Activated CD4-positive, alpha-beta T cell treated with anti-CD3 and anti-CD28 coated beads, Interleukin-2, Interleukin-6, amounts not matched to agents 100 ng/mL and 50 ng/mL, durations not matched to agents 16 hours and 8 hours (primary cell): ENCODE measurements at regions not wholly inside any gene's neighbourhood (a gene's known extent, or its start where the extent isn't known, plus 50 kb on each side); places are given as distances from the start of the nearest gene placed in this dataset.

Source experiments
- DNase-seq: peaks from one replicate; pipeline ENCODE4 v3.0.0-alpha.2; 2020

- DNase-seq, result no peak
These were observed 83.1 kb upstream of the PRR20G start for GRCh38 chr3:127370906-127371305.

- DNase-seq, result no peak
These were observed 81.6 kb upstream of the PRR20G start for GRCh38 chr3:127369356-127369935.

- DNase-seq, result no peak
These were observed 80.6 kb upstream of the PRR20G start for GRCh38 chr3:127368186-127369032.

- DNase-seq, result no peak
These were observed 79.7 kb upstream of the PRR20G start for GRCh38 chr3:127367593-127367992.

- no peak for DNase-seq
These were observed 78.5 kb upstream of the PRR20G start for GRCh38 chr3:127366383-127366782.

- DNase-seq, result no peak
These were observed 77.4 kb upstream of the PRR20G start for GRCh38 chr3:127365163-127365798.

GRCh38 chr3:127363891-127364290 lies 76.0 kb upstream of the PRR20G start:
- DNase-seq, result no peak

GRCh38 chr3:127363171-127363570 lies 75.3 kb upstream of the PRR20G start:
- no peak for DNase-seq

GRCh38 chr3:127360647-127361046 lies 72.8 kb upstream of the PRR20G start:
- DNase-seq, result no peak

GRCh38 chr3:127358641-127359040 lies 70.8 kb upstream of the PRR20G start:
- no peak for DNase-seq

GRCh38 chr3:127356381-127356780 lies 68.5 kb upstream of the PRR20G start:
- no peak for DNase-seq

GRCh38 chr3:127354761-127355160 lies 66.9 kb upstream of the PRR20G start:
- DNase-seq, result no peak

- DNase-seq, result no peak
These were observed 64.8 kb upstream of the PRR20G start for GRCh38 chr3:127352612-127353011.

GRCh38 chr3:127351775-127352350 lies 64.0 kb upstream of the PRR20G start:
- no peak for DNase-seq

- DNase-seq, result no peak
These were observed 63.5 kb upstream of the PRR20G start for GRCh38 chr3:127351321-127351720.

- DNase-seq, result no peak
These were observed 62.6 kb upstream of the PRR20G start for GRCh38 chr3:127350172-127351050.

- no peak for DNase-seq
These were observed 61.8 kb upstream of the PRR20G start for GRCh38 chr3:127349501-127350171.

GRCh38 chr3:127342735-127343134 lies 54.9 kb upstream of the PRR20G start:
- no peak for DNase-seq

- DNase-seq, result no peak
These were observed 52.3 kb upstream of the PRR20G start for GRCh38 chr3:127339928-127340861.

- no peak for DNase-seq
These were observed 51.2 kb upstream of the PRR20G start for GRCh38 chr3:127339016-127339415.
